IPS-11a (cell line): ENCODE measurements at regions not wholly inside any gene's neighbourhood (a gene's known extent, or its start where the extent isn't known, plus 50 kb on each side); places are given as distances from the start of the nearest gene placed in this dataset.
"Not testable (repeated sequence)": the region's sequence is repeated elsewhere in the genome, so short reads cannot be mapped to it uniquely, and the experiment has no call there.

Source experiments
- H3K4me3 ChIP-seq: one replicate; pipeline ENCODE4 v1.5.1; 2013; ENCODE audit warnings: low read depth, low read length, control low read depth

DNA sequence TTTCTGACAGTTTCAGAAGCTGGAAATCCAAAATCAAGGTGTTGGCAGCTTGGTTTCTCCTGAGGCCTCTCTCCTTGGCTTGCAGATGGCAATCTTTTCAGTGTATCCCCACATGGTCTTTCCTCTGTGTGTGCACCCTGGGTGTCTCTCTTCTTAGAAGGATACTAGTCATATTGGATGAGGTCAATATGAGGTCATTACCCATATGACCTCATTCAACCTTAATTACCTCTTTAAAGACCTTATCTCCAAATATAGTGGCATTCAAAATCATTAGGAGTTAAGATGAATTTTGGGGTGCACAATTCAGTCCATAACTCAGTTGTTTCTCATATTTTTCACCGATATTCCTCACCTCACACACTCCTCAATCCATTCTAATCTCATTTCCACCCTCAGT lies 92.4 kb upstream of the TGM3 start:
- H3K4me3 ChIP-seq: no peak overlapping the region

DNA sequence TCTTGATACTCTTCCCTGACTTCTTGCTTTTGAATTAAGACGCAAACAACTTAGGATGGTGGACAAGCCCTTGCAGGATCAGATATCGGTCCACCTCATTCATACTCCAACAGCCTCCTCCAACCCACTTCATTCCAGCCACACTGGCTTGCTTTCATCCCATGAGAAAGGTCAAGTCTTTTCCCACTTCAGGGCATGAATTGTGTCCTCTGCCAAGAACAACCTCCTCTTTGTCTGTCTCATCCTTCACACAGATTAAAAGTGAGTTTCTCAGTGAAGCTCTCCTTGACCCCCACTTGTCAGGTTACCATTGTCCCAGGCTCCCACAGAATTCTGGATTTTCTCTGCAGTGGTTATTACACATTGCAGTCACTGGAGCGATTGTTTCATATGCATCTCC lies 91.8 kb upstream of the TGM3 start:
- no peak overlapping the region for H3K4me3 ChIP-seq

- peak overlapping the region; percentile 69 for H3K4me3 ChIP-seq
These were observed 88.6 kb upstream of the TGM3 start for GRCh38 chr20:2206957-2207769.

- peak overlapping the region; percentile 69 for H3K4me3 ChIP-seq
These were observed 88.1 kb upstream of the TGM3 start for GRCh38 chr20:2207770-2208097.

DNA sequence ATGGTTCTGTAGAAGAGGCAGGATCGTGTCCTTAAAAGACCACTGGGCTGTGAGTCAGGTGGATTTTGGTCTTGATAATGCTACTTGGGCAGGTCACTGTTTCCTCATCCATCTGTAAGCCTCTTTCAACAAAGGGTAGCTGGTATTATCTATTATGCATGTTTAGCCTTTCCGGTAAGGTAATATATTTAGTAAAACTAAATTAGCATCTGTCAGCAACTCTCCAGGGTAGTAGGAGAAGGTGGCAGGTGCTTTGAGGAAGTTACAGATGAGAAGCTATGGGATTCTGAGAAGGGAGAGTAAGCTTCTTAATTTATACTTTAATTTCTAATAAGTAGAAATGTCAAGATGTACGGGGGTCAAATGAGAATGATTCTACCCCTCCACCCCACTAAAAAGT lies 86.9 kb upstream of the TGM3 start:
- H3K4me3 ChIP-seq: no peak overlapping the region

- H3K4me3 ChIP-seq: no peak overlapping the region
These were observed 84.9 kb upstream of the TGM3 start for GRCh38 chr20:2210646-2211552.

GRCh38 chr20:2212456-2213015 lies 83.3 kb upstream of the TGM3 start:
- H3K4me3 ChIP-seq: no peak overlapping the region

DNA sequence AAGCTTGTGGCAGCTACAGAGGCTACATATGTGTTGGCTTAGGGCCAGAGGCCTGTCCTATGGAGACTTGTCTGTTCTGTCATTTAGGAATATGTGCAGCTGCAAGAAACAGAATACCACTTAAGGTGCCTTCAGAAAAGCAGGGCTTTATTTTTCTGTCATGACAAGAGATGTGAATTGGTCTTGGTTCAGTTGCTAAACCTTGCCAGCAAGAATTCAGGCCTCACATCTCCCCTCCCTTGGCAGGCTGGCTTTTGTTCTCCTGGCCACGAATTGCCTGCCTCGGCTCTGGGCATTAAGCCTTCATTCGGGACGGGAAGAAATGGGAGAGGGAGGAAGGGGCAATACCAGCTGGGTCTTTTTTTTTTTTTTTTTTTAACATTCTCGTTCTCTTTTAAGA lies 82.4 kb upstream of the TGM3 start:
- no peak overlapping the region for H3K4me3 ChIP-seq

DNA sequence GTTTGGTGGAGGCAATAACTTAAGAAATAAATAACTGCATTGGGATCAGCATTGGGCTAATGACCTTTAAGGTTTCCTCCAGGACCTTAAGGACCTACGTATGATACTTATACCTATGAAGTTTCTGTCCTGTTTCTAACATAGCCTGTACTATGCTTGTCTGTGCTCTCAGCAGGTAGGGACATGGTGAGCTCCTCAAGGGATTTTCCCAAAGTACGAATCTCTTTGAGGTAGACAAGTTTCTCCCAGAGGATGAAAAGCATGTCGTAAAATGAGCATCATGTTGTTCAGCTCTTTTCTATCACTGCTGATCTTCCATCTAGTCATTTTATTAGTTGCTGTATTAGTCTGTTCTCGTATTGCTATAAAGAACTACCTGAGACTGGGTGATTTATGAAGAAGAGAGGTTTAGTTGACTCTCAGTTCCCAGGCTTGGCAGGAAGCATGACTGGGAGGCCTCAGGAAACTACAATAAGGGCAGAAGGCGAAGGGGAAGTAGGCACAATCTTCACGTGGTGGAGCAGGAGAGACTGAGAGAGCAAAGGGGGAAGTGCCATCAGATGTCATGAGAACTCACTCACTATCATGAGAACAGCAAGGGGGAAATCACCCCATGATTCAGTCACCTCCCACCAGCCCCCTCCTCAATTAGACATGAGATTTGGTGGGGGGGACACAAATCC lies 77.8 kb upstream of the TGM3 start:
- no peak overlapping the region for H3K4me3 ChIP-seq

- no peak overlapping the region for H3K4me3 ChIP-seq
These were observed 76.3 kb upstream of the TGM3 start for GRCh38 chr20:2219481-2220006.

- no peak overlapping the region for H3K4me3 ChIP-seq
These were observed 75.5 kb upstream of the TGM3 start for GRCh38 chr20:2220298-2220697.

DNA sequence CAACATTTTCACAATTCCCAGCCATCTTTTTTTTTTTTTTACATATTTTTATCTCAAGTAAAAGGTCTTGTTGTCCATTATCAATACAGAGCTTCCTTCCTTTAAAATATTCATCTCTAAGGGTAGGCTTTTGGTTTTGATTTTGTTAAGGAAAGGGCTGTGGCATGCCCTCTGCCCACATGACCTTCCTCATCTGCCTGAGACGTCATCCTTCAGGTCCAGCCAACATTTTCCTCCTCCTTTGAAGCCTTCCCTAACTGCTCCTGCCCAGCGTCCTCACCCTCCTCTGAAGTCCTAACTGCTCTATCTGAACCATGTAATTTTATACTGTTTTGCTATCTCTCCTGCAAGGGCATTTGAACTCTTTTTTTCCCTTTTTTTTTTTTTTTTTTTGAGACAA lies 73.9 kb upstream of the TGM3 start:
- no peak overlapping the region for H3K4me3 ChIP-seq

DNA sequence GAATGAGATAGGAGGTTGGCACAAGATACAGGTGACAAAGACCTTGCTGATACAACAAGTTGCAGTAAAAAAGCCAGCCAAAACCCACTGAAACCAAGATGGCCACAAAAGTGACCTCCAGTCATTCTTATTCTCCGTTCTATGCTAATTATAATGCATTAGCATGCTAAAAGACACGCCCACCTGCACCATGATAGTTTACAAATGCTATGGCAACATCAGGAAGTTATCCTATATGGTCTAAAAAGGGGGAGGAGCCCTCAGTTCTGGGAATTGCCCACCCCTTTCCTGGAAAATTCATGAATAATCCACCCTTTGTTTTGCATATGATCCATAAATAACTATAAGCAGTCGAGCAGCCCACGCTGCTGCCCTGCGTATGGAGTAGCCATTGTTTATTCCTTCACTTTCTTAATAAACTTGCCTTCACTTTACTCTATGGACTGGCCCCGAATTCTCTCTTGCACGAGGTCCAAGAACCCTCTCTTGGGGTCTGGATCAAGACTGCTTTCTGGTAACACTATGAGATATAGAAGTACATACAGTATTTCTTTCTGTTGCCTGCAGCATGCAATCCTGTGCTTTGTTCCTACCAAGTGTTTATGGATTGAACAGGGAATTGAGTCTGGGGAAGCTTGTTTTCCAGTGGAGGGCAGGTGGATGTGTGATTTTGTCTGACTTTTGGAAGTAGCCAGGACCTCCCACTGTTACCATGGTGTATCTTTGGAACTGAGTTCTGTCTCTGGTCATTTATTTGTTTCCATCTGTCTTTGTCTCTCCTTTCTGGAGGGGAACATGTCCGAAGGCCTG lies 72.0 kb upstream of the TGM3 start:
- no peak overlapping the region for H3K4me3 ChIP-seq

GRCh38 chr20:2224368-2224639 lies 71.5 kb upstream of the TGM3 start:
- no peak overlapping the region for H3K4me3 ChIP-seq

GRCh38 chr20:2227285-2227684 lies 68.5 kb upstream of the TGM3 start:
- H3K4me3 ChIP-seq: not testable (repeated sequence)

DNA sequence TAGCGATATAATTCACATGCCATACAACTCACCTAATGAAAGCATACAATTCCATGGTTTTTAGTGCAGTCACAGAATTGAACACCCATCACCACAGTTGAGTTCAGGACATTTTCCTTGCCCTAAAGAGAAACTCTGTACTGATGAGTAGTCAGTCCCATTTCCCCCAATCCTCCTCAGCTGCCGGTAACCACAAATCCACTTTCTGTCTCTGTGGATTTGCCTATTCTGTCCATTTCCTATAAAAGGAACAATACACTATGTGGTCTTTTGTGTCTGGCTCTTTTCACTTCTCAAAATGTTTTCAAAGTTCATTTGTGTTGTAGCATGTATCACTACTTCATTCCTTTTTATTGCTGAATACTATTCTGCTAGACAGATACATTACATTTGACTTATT lies 67.9 kb upstream of the TGM3 start:
- no peak overlapping the region for H3K4me3 ChIP-seq

DNA sequence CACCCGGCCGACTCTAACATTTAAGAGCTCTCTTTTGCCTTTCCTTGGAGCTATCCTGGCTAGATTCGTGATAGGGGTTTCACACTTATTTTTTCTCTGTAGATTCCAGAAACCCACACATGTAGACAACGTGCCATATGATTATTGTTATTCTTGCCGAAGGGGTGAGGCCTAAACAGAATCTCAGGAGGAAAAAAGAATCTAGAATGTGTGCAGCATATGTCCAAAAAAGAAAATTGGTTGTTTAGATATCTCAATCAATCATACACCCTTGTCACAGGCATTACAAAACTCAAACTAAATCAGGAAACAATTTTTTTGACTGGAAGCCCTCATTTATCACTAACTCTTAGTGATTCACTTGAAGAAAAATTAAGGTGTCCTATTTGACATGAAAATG lies 66.9 kb upstream of the TGM3 start:
- H3K4me3 ChIP-seq: no peak overlapping the region

- no peak overlapping the region for H3K4me3 ChIP-seq
These were observed 64.9 kb upstream of the TGM3 start for GRCh38 chr20:2230726-2231488.

DNA sequence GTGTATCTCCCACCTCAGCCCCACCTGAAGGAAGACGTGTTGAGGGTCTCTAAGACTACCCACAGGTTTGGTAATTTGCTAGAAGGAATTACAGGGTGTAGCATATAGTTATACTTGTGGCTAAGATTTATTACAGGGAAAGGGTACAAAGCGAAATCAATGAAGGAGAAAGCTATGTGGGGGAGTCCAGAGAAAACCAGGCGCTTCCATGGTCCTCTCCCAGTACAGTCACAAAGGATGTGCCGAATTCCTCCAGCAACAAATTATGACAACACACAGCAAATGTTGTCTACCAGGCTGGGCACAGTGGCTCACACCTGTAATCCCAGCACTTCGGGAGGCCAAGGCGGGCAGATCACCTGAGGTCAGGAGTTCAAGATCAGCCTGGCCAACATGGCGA lies 64.1 kb upstream of the TGM3 start:
- no peak overlapping the region for H3K4me3 ChIP-seq
